ENCODE measurements at regions not wholly inside any gene's neighbourhood (a gene's known extent, or its start where the extent isn't known, plus 50 kb on each side); places are given as distances from the start of the nearest gene placed in this dataset.

DNA sequence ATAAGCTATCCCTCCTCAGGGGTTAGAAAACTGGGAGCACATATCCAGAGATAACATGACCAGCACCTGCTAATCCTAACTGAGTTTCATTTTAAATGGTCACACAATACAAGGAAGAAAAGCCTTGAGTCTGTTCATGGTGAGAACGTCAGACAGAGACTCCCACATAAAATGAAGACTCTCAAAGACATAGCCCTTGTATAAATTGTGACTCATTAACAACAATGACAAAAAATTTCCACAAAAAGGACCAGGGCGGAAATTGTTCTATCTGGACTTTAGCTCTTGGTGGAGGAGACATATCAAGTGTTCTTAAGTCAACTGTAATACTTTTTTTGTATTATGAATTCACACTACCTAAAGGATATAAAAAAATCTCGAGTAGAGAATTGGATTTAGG, 313.7 kb upstream of the DCN start:
- TF ChIP-seq, protein P1, sequence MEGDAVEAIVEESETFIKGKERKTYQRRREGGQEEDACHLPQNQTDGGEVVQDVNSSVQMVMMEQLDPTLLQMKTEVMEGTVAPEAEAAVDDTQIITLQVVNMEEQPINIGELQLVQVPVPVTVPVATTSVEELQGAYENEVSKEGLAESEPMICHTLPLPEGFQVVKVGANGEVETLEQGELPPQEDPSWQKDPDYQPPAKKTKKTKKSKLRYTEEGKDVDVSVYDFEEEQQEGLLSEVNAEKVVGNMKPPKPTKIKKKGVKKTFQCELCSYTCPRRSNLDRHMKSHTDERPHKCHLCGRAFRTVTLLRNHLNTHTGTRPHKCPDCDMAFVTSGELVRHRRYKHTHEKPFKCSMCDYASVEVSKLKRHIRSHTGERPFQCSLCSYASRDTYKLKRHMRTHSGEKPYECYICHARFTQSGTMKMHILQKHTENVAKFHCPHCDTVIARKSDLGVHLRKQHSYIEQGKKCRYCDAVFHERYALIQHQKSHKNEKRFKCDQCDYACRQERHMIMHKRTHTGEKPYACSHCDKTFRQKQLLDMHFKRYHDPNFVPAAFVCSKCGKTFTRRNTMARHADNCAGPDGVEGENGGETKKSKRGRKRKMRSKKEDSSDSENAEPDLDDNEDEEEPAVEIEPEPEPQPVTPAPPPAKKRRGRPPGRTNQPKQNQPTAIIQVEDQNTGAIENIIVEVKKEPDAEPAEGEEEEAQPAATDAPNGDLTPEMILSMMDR (IDR thresholded peaks at IDR 0.05) = no peak
- no peak for DNase-seq (ENCODE audit: low spot score)
- H3K36me3 ChIP-seq = no peaks in the 10 kb centered on the region
- no peak overlapping the region for H3K27ac ChIP-seq
- no peaks in the 10 kb centered on the region for H3K27me3 ChIP-seq
- no peak overlapping the region for H3K4me3 ChIP-seq
- no peaks in the 10 kb centered on the region for H3K4me1 ChIP-seq
- no peaks in the 10 kb centered on the region for H3K9me3 ChIP-seq

DNA sequence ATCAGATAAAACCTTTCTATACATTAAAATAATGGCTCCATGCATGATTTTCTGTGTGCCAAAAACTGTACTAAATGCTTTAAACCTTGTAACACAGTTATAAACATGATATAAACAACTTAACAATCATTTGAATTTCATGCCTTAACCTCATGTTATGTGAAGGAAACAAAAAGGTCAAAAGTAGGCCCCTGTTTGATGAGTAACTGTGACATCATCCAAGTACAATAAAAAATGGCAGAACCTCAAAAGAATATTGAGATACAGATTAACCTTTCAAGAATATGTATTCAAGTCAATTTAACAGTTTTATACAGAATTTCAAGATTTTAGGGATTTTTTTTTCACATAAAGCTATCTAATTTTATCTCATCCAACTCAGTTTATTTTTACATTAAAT, 310.7 kb upstream of the DCN start:
- H3K27me3 ChIP-seq = no peaks in the 10 kb centered on the region
- no peak overlapping the region for H3K27ac ChIP-seq
- H3K36me3 ChIP-seq = no peaks in the 10 kb centered on the region
- H3K4me3 ChIP-seq = no peak overlapping the region
- TF ChIP-seq, protein P1 (IDR thresholded peaks at IDR 0.05) = no peak
- no peaks in the 10 kb centered on the region for H3K4me1 ChIP-seq
- no peaks in the 10 kb centered on the region for H3K9me3 ChIP-seq
- no peak for DNase-seq (ENCODE audit: low spot score)

DNA sequence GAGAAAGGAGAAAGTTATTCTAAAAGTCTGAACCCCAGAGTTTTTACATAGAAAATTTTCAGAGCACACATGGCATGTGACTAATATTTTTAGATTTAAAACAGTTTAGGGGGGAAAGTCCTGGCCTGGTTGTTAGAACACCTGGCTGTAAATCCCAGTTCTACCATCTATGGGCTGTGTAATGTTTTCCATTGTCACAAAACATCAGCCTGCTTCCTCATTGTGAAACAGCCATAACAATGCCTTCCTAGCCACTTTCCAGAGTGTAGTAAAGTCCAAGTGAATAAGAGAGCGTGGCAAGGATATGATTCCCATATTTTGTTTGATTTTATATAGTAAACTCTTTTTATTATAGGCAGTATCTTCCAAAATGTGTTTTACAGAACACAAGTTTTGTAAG, 310.0 kb upstream of the DCN start:
- Histone ChIP-seq H3K4me1 (no peaks in the 10 kb centered on the region), H3K9me3 (no peaks in the 10 kb centered on the region), H3K27ac (no peak overlapping the region), H3K4me3 (no peak overlapping the region), H3K27me3 (no peaks in the 10 kb centered on the region), H3K36me3 (no peaks in the 10 kb centered on the region)
- TF ChIP-seq, protein P1 (IDR thresholded peaks at IDR 0.05) = no peak
- no peak for DNase-seq (ENCODE audit: low spot score)

DNA sequence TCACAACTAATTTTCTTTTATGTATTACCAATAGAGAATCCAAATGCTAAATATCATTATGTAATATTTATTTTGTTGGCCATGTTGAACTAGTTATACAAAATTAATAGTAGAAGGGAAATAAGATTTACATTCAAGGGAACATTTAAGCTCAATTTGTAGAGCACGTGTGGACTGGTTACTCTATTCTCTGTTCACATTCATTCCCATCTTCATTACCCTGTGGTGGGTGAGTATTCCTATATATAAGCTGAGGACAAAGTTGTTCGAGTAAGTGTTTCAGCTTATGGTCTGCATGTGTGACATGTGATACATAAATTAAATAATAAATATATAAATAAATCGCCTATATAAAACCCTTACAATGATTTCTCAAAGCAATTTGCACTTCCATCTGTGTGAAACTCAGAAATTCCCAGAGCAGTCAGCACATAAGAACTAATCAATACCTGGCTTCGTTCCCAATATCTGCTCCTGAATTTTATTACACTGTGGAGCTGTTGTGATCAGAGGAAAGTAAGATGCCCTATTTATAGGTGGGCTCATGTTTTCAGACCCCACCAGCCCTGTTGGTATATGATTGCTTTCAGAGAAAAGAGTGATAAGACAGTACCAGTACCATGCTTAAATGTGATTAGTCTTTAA, 308.2 kb upstream of the DCN start:
- Histone ChIP-seq H3K9me3 (no peaks in the 10 kb centered on the region), H3K4me1 (no peaks in the 10 kb centered on the region), H3K27ac (no peak overlapping the region), H3K27me3 (no peaks in the 10 kb centered on the region), H3K4me3 (no peak overlapping the region), H3K36me3 (no peaks in the 10 kb centered on the region)
- TF ChIP-seq, protein P1 (IDR thresholded peaks at IDR 0.05) = no peak
- no peak for DNase-seq (ENCODE audit: low spot score)

DNA sequence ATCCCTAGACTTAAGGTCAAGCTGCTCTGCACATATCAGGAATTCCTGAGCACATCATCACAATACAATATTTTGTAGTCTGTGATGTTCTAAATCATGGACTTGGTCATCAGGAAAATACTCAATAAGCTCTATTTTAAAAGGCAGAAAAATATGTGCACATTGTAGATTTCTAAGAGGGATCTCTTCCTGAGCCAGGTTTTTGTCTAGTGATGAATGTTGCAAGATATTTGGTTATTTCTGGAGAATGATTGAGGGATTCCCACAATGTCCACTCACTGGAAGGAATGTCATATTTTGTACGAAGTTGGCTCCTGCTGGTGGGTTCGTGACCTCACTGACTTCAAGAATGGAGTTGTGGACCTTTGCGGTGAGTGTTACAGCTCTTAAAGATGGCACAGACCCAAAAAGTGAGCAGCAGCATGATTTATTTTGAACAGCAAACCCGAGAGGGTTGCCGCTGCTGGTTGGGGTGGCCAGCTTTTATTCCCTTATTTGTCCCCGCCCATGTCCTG, 300.9 kb upstream of the DCN start:
- TF ChIP-seq, protein P1 (IDR thresholded peaks at IDR 0.05) = no peak
- no peak for DNase-seq (ENCODE audit: low spot score)
- no peak overlapping the region for H3K27ac ChIP-seq
- H3K4me3 ChIP-seq = no peak overlapping the region
- H3K9me3 ChIP-seq = no peaks in the 10 kb centered on the region
- no peaks in the 10 kb centered on the region for H3K36me3 ChIP-seq
- no peaks in the 10 kb centered on the region for H3K4me1 ChIP-seq
- no peaks in the 10 kb centered on the region for H3K27me3 ChIP-seq

DNA sequence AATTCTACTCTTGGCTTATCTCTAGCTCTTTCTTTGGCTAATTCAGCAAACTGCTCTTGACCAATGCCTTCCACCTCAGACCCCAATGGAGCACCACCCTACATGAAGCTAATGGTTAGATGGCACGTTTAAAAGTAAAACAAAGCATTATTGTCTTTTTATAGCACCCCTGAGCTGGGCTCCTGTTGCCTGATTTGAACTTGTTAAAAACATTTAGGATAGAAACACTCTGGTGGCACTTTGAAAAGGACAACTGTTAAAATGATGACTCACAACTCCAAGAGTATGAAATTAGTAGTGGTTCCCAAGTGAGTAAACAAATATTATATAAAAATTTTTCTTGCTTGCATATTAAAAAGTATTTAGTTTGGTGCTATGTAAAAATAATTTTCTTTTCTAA, 299.6 kb upstream of the DCN start:
- Histone ChIP-seq H3K4me1 (no peaks in the 10 kb centered on the region), H3K36me3 (no peaks in the 10 kb centered on the region), H3K9me3 (no peaks in the 10 kb centered on the region), H3K4me3 (no peak overlapping the region), H3K27me3 (no peaks in the 10 kb centered on the region), H3K27ac (no peak overlapping the region)
- DNase-seq (ENCODE audit: low spot score) = no peak
- TF ChIP-seq, protein P1 (IDR thresholded peaks at IDR 0.05) = no peak

All from right atrium auricular region (tissue), 2 donors.